NCI-H82 treated with DMSO at 0.1 percent for 48 hours (cell line): ENCODE measurements at regions not wholly inside any gene's neighbourhood (a gene's known extent, or its start where the extent isn't known, plus 50 kb on each side); places are given as distances from the start of the nearest gene placed in this dataset.

Experiments used
- DNase-seq: peaks from one replicate; lab custom pipeline; 2025; ENCODE audit not compliant: unreplicated experiment; lab: John Stamatoyannopoulos, UW

DNA sequence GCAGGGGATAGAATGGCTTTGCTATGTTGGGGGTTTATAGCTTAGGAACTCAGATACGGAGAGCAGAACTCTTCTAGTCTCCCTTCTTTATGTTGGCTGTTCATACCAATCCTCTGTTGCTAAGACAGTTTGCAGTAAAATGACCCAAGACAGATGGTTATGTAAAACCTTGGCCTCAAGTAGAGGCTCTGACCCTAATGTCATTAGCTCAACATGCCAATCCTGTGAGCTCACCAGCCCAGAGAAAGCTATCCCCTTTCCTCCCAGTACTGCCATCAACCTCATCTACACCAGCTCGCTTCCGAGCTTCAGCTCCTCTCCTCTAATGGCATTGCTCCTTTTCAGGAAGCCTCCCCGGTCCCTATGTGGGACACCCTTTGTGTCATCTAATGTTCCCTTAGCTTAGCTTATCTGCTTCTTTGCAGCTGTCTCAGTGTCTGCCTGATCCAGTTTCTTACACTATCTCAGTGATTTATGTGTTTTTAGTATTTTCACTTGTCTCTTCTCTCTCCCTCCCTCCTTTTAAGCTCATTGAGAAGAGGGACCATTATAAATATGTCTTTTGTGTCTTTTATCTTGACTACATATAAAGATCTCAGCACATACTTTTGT lies 281.3 kb upstream of the CLINT1 start:
- DNase-seq = peak; percentile 77

DNA sequence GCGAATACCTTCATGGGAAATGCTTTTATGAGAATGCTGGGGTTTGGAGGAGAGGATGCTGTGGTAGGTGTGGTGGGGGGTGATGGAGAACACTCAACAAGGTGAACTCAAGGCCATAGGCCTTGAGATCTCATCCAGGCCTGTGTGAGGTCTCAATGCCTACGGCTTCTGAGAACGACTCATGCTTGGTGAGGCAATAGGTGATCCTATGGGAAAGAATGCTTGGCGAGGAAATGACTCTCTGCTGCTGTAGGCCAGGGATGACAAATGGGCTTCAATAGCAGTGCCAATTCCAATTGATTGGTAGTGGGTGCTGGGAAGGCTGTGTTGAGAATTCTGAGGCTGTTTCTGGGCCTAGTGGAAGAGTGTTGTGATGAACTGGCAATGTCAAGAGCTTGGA lies 280.2 kb upstream of the CLINT1 start:
- no peak for DNase-seq

DNA sequence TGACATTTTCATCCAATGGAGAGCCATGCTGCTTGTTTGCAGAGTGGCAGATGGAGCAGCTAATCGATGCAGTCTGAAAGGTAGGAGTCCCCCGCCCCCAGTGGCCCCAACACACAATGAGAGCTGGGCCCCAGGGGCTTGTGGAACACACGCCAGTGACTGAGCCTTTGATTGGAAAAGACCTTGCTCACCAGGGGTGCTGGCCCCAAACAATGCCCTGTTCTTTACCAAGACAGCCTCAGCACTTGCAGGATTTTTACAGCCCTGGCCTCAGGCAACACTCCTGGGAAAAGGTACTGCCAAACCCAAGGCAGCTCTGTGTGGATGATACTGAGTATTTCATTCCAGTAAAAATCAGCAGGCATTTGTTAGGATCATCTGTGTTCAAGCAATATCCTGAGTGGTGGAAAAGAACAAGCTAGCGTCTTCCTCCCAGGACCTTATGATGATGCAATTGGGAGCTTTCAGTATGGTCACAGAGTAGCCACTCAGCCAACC lies 276.8 kb upstream of the CLINT1 start:
- peak; percentile 48 for DNase-seq

DNA sequence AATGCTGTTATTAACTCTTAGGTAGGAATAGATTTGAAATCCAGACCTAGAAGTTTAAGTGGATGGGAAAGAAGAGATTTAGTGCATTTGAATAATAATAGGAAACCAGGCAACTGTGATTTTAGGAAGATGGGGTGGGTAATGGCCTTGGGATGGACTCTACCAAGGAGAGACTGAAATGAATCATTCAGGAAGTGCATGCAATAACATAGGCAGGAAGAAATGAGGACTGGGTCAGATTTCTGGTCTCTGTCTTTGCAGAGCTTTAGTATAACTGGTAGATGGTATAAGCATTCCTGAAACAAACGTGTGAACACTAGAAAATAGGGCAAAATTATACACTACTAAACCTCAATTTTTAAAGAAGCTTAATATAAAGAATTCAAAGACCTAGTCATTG lies 274.4 kb upstream of the CLINT1 start:
- DNase-seq = no peak

DNA sequence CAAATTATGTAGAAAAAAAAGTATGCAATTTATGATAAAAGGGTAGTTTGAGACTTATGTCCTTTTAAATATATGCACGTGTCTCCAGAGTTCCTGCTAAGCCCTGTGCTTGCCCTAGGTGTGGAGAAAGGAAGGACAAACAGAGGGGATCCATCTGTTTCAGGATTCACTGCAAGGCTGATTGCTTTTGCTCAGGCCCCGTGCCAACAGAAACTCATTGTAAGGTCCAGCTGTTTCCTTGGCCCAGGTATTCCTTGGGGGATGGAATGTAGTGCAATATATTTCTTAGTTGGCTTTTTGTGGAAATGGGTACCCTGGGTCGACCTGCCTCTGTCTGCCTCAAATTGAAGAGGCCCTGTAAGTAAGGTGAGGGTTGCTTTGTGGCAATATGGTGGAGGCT lies 268.6 kb upstream of the CLINT1 start:
- DNase-seq = no peak

GRCh38 chr5:158126442-158127405 lies 267.8 kb upstream of the CLINT1 start:
- no peak for DNase-seq

- DNase-seq = no peak
Observed at GRCh38 chr5:158124606-158125316, 265.8 kb upstream of the CLINT1 start.

- DNase-seq = no peak
Observed at GRCh38 chr5:158123595-158123994, 264.6 kb upstream of the CLINT1 start.

GRCh38 chr5:158121678-158122077 lies 262.7 kb upstream of the CLINT1 start:
- no peak for DNase-seq

DNA sequence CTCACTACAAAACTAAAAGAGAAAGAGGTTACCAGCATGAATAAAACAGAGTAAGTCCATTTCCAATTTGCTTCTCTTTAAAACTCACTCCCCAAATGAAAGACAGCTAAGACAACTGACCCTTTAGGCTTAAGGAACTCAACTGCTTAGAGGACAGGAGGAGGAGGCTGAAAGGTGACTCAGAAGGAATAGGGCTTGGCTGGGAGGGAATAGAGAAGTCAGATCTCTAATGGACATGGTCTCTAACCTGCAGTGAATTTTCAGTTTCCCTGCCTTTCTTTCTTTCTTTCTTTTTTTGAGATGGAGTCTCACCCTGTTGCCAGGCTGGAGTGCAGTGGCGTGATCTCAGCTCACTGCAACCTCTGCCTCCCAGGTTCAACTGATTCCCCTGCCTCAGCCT lies 261.8 kb upstream of the CLINT1 start:
- DNase-seq = no peak

DNA sequence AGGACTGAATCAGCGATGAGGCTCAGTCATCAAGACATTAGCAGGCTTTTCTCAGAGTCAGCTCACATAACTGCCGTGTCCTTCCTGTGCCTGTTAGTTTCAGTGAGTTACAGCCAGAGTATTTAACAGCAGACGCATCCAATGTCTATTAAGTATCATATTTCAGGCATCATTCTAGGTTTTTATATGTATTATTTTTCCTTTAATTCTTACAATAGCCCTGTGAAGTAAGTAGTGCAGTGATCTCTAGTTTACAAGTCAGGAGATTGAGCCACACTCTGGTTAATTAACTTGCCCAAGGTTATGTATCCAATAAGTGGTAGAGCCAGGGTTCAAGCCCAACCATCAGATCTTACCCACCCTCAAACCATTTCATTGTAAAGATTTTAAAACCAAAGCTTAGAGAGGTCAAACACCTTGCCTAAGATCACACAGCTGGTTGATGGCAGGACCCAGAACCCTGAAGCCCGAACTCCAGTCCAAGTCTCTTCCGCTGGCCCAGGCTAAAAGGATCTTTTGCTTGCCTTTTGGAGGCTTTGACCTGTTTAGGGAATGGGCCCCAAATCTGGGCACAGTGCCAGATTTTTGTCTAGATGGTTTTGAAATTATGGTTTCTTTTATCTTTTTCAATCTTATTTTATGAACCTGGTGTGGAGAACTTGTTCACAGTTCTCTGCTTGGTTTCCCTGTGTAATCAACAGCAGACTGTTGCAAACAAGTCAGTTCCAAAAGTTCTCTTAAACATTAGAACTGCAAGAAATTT lies 261.2 kb upstream of the CLINT1 start:
- DNase-seq = no peak

- DNase-seq = peak; percentile 21
Observed at GRCh38 chr5:158117467-158118160, 258.7 kb upstream of the CLINT1 start.

DNA sequence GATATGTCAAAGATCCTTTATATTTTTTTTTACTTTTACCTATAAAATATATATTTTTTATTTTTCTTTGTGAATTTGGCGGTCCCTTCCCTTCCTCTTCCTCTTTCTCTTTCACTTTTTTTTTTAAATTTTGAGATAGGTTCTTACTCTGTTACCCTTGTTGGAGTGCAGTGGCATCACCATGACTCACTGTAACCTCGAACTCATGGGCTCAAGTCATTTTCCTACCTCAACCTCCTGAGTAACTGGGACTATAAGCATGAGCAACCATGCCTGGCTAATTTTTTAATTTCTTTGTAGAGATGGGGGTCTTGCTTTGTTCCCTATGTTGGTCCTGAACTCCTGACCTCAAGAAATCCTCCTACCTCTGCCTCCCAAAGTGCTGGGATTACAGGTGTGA lies 258.0 kb upstream of the CLINT1 start:
- no peak for DNase-seq

DNA sequence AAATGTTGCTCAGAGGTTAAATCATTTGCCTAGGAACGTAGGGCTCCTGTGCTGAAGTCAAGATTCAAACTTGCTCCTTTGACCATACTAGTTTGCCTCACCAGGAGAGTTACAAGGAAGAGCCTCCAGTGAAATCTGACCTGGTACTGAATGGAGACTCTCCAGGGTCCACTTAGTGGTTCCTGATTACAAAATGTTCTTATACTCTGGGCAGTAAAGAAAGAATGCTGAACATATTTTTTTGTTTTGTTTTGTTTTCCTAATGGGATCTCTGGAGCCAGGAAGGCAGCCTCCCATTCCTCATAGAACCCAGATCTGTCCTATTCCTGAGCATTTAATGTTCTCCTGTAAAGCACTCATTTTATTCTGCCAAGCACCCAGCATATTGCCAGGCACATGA lies 256.5 kb upstream of the CLINT1 start:
- no peak for DNase-seq

- DNase-seq = no peak
Observed at GRCh38 chr5:158108177-158108576, 249.2 kb upstream of the CLINT1 start.

- DNase-seq = no peak
Observed at GRCh38 chr5:158100373-158100888, 241.5 kb upstream of the CLINT1 start.

- no peak for DNase-seq
Observed at GRCh38 chr5:158099571-158100105, 240.7 kb upstream of the CLINT1 start.

DNA sequence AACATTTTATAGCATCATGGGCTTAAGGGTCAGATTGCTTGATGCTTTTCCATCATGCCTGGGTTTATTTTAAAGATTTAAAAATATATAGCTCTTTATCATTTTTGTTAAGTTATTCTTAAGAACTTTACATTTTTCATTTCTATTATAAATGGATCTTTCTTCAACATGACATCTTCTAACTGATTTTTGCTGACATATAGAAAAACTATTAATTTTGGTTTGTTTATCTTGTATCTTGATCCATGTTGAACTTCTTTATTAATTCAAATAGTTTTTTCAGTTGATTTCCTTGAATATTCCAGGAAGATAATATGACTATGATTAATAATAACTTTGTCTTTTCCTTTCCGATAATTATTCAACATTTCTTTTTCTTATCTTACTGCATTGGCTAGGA lies 237.9 kb upstream of the CLINT1 start:
- no peak for DNase-seq

DNA sequence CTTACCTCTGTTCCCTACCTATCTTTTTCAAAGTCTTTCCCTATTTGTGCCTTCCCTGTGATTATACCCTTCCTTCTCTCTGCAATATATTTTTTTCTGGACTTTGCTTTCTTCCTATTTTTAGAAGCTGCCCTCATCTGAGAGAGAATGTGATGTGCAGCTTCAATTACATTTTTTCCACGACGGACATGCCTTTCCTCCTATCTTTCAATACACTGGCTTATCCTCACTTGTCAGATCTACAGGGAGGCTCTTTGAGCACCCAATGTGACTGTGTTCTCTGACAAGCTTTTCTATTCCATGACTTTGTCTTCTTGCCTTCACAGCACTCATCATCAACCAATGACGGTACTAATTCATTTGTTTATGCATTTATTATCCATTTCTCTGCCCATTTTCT lies 227.9 kb upstream of the CLINT1 start:
- DNase-seq = no peak

GRCh38 chr5:158084292-158084691 lies 225.3 kb upstream of the CLINT1 start:
- no peak for DNase-seq
